Middle frontal gyrus (tissue), 1 donor: ENCODE measurements at regions not wholly inside any gene's neighbourhood (a gene's known extent, or its start where the extent isn't known, plus 50 kb on each side); places are given as distances from the start of the nearest gene placed in this dataset.
"Not testable (repeated sequence)": the region's sequence is repeated elsewhere in the genome, so short reads cannot be mapped to it uniquely, and the experiment has no call there.

Experiments
- DNase-seq: peaks from one replicate; pipeline ENCODE4 v3.0.0-alpha.2; 2015; ENCODE audit warnings: low spot score; ENCODE audit errors: extremely low spot score

- no peak for DNase-seq
Measured at GRCh38 chr4:96936886-96937285, 1097.0 kb downstream of the PDHA2 start.

- no peak for DNase-seq
Measured at GRCh38 chr4:96946552-96946951, 1106.7 kb downstream of the PDHA2 start.

GRCh38 chr4:96952610-96953009 is 1112.7 kb downstream of the PDHA2 start:
- no peak for DNase-seq

- no peak for DNase-seq
Measured at GRCh38 chr4:96955226-96955625, 1115.3 kb downstream of the PDHA2 start.

GRCh38 chr4:96955691-96956090 is 1115.8 kb downstream of the PDHA2 start:
- DNase-seq, result no peak

GRCh38 chr4:96969455-96969854 is 1129.6 kb downstream of the PDHA2 start:
- no peak for DNase-seq

- no peak for DNase-seq
Measured at GRCh38 chr4:96972920-96973319, 1133.0 kb downstream of the PDHA2 start.

- no peak for DNase-seq
Measured at GRCh38 chr4:96974295-96974694, 1134.4 kb downstream of the PDHA2 start.

- DNase-seq, result no peak
Measured at GRCh38 chr4:96983830-96984229, 1143.9 kb downstream of the PDHA2 start.

- no peak for DNase-seq
Measured at GRCh38 chr4:96986816-96987215, 1146.9 kb downstream of the PDHA2 start.

- no peak for DNase-seq
Measured at GRCh38 chr4:96991083-96991482, 1151.2 kb downstream of the PDHA2 start.

- no peak for DNase-seq
Measured at GRCh38 chr4:96992443-96992842, 1150.8 kb downstream of the STPG2 start.

- DNase-seq, result no peak
Measured at GRCh38 chr4:96993560-96993959, 1149.7 kb downstream of the STPG2 start.

- no peak for DNase-seq
Measured at GRCh38 chr4:97003715-97004114, 1139.6 kb downstream of the STPG2 start.

- DNase-seq, result no peak
Measured at GRCh38 chr4:97013309-97013708, 1130.0 kb downstream of the STPG2 start.

GRCh38 chr4:97013711-97014110 is 1129.6 kb downstream of the STPG2 start:
- DNase-seq, result no peak

GRCh38 chr4:97015301-97015700 is 1128.0 kb downstream of the STPG2 start:
- no peak for DNase-seq

GRCh38 chr4:97016186-97016907 is 1126.9 kb downstream of the STPG2 start:
- DNase-seq, result no peak

GRCh38 chr4:97027728-97028410 is 1115.4 kb downstream of the STPG2 start:
- DNase-seq, result no peak

GRCh38 chr4:97028785-97029184 is 1114.5 kb downstream of the STPG2 start:
- DNase-seq, result no peak

- DNase-seq, result not testable (repeated sequence)
Measured at GRCh38 chr4:97037411-97038145, 1105.7 kb downstream of the STPG2 start.

GRCh38 chr4:97038146-97038516 is 1105.1 kb downstream of the STPG2 start:
- no peak for DNase-seq
